Effector memory CD4-positive, alpha-beta T cell (primary cell): ENCODE measurements at regions not wholly inside any gene's neighbourhood (a gene's known extent, or its start where the extent isn't known, plus 50 kb on each side); places are given as distances from the start of the nearest gene placed in this dataset.

Source experiments
- DNase-seq, 3 donors: peaks; one replicate each; pipeline ENCODE4 v3.0.0-alpha.2; 2020
- H3K27ac ChIP-seq: 2 replicates; pipeline ENCODE4 v1.7.0; 2013; ENCODE audit warnings: mild to moderate bottlenecking, low read length, moderate library complexity; ENCODE audit not compliant: insufficient read depth, poor library complexity, severe bottlenecking
- H3K27me3 ChIP-seq: replicated peaks from 2 replicates; pipeline ENCODE4 v1.7.0; 2013; ENCODE audit warnings: mild to moderate bottlenecking, low read length; ENCODE audit not compliant: insufficient read depth, control insufficient read depth, poor library complexity, severe bottlenecking
- H3K36me3 ChIP-seq: 2 replicates; pipeline ENCODE4 v1.7.0; 2013; ENCODE audit warnings: mild to moderate bottlenecking, low read length, moderate library complexity; ENCODE audit not compliant: control insufficient read depth, insufficient read depth
- H3K4me1 ChIP-seq: 2 replicates; pipeline ENCODE4 v1.7.0; 2013; ENCODE audit warnings: low read length, mild to moderate bottlenecking; ENCODE audit not compliant: control insufficient read depth, insufficient read depth, poor library complexity, severe bottlenecking
- H3K4me3 ChIP-seq: 2 replicates; pipeline ENCODE4 v1.7.0; 2013; ENCODE audit warnings: low read length, low read depth, mild to moderate bottlenecking; ENCODE audit not compliant: insufficient read depth, poor library complexity, severe bottlenecking
- H3K9me3 ChIP-seq: 2 replicates; pipeline ENCODE4 v1.7.0; 2013; ENCODE audit warnings: mild to moderate bottlenecking, low read length, moderate library complexity; ENCODE audit not compliant: control insufficient read depth

GRCh38 chr2:18828296-18828695 is 238.9 kb upstream of the NT5C1B start:
- Histone ChIP-seq H3K36me3 (no peaks in the 10 kb centered on the region), H3K27me3 (no peaks in the 10 kb centered on the region), H3K4me3 (no peak overlapping the region), H3K9me3 (no peaks in the 10 kb centered on the region), H3K4me1 (no peaks in the 10 kb centered on the region), H3K27ac (no peak overlapping the region)
- DNase-seq: no peak

GRCh38 chr2:18825838-18826237 is 236.5 kb upstream of the NT5C1B start:
- H3K4me3 ChIP-seq: no peak overlapping the region
- H3K4me1 ChIP-seq: no peaks in the 10 kb centered on the region
- H3K27ac ChIP-seq: no peak overlapping the region
- H3K27me3 ChIP-seq: no peaks in the 10 kb centered on the region
- H3K9me3 ChIP-seq: no peaks in the 10 kb centered on the region
- no peaks in the 10 kb centered on the region for H3K36me3 ChIP-seq
- DNase-seq: no peak

GRCh38 chr2:18824915-18825314 is 235.5 kb upstream of the NT5C1B start:
- H3K27me3 ChIP-seq: no peaks in the 10 kb centered on the region
- H3K27ac ChIP-seq: no peak overlapping the region
- no peak overlapping the region for H3K4me3 ChIP-seq
- no peaks in the 10 kb centered on the region for H3K9me3 ChIP-seq
- H3K36me3 ChIP-seq: no peaks in the 10 kb centered on the region
- no peaks in the 10 kb centered on the region for H3K4me1 ChIP-seq
- DNase-seq: no peak

GRCh38 chr2:18824325-18824790 is 235.0 kb upstream of the NT5C1B start:
- no peak overlapping the region for H3K27ac ChIP-seq
- H3K27me3 ChIP-seq: no peaks in the 10 kb centered on the region
- H3K36me3 ChIP-seq: no peaks in the 10 kb centered on the region
- H3K4me3 ChIP-seq: no peak overlapping the region
- H3K4me1 ChIP-seq: no peaks in the 10 kb centered on the region
- no peaks in the 10 kb centered on the region for H3K9me3 ChIP-seq
- DNase-seq: no peak

GRCh38 chr2:18821431-18821830 is 232.1 kb upstream of the NT5C1B start:
- no peaks in the 10 kb centered on the region for H3K4me1 ChIP-seq
- no peak overlapping the region for H3K4me3 ChIP-seq
- no peaks in the 10 kb centered on the region for H3K9me3 ChIP-seq
- H3K36me3 ChIP-seq: no peaks in the 10 kb centered on the region
- no peak overlapping the region for H3K27ac ChIP-seq
- no peaks in the 10 kb centered on the region for H3K27me3 ChIP-seq
- DNase-seq: no peak

- no peaks in the 10 kb centered on the region for H3K36me3 ChIP-seq
- no peak for DNase-seq
- H3K9me3 ChIP-seq: no peaks in the 10 kb centered on the region
- no peaks in the 10 kb centered on the region for H3K4me1 ChIP-seq
- H3K4me3 ChIP-seq: no peak overlapping the region
- H3K27ac ChIP-seq: no peak overlapping the region
- no peaks in the 10 kb centered on the region for H3K27me3 ChIP-seq
These were observed 231.6 kb upstream of the NT5C1B start for GRCh38 chr2:18820966-18821365.

- H3K36me3 ChIP-seq: no peaks in the 10 kb centered on the region
- no peaks in the 10 kb centered on the region for H3K4me1 ChIP-seq
- no peak overlapping the region for H3K27ac ChIP-seq
- H3K9me3 ChIP-seq: no peaks in the 10 kb centered on the region
- no peak overlapping the region for H3K4me3 ChIP-seq
- no peak for DNase-seq
- H3K27me3 ChIP-seq: no peaks in the 10 kb centered on the region
These were observed 230.2 kb upstream of the NT5C1B start for GRCh38 chr2:18819566-18819965.

- no peak for DNase-seq
- H3K27me3 ChIP-seq: no peaks in the 10 kb centered on the region
- no peak overlapping the region for H3K4me3 ChIP-seq
These were observed 225.0 kb upstream of the NT5C1B start for GRCh38 chr2:18814387-18814786.

GRCh38 chr2:18804536-18804935 is 215.2 kb upstream of the NT5C1B start:
- Histone ChIP-seq H3K36me3 (no peaks in the 10 kb centered on the region), H3K4me1 (no peaks in the 10 kb centered on the region), H3K27ac (no peak overlapping the region), H3K4me3 (no peak overlapping the region), H3K9me3 (no peaks in the 10 kb centered on the region), H3K27me3 (no peaks in the 10 kb centered on the region)
- no peak for DNase-seq

More at GRCh38 chr2:18814387-18814786, 225.0 kb upstream of the NT5C1B start:
- Histone ChIP-seq H3K36me3 (no peaks in the 10 kb centered on the region), H3K4me1 (no peaks in the 10 kb centered on the region), H3K9me3 (no peaks in the 10 kb centered on the region), H3K27ac (no peak overlapping the region)

- H3K9me3 ChIP-seq: no peaks in the 10 kb centered on the region
- H3K4me3 ChIP-seq: no peak overlapping the region
- no peaks in the 10 kb centered on the region for H3K36me3 ChIP-seq
- no peaks in the 10 kb centered on the region for H3K27me3 ChIP-seq
- no peak for DNase-seq
- no peaks in the 10 kb centered on the region for H3K4me1 ChIP-seq
- no peak overlapping the region for H3K27ac ChIP-seq
These were observed 214.0 kb upstream of the NT5C1B start for GRCh38 chr2:18803141-18803939.
